H1 (cell line): ENCODE measurements at regions not wholly inside any gene's neighbourhood (a gene's known extent, or its start where the extent isn't known, plus 50 kb on each side); places are given as distances from the start of the nearest gene placed in this dataset.

Experiments
- CEBPB ChIP-seq: IDR thresholded peaks from 2 replicates; pipeline ENCODE4 v1.6.1; 2012; ENCODE audit warnings: low read depth, low read length
- HDAC2 ChIP-seq, 2 experiments: fragments of 300-600 bp in 1 of 2; sonication (generic) in 1 of 2; IDR thresholded peaks; 2 replicates each; pipeline ENCODE4 v1.6.1; 2011 to 2012; ENCODE audit warnings: low read depth in 2 of 2, low read length in 2 of 2, mild to moderate bottlenecking in 2 of 2, moderate library complexity in 2 of 2, borderline replicate concordance in 1 of 2, inconsistent platforms in 1 of 2
- KDM1A ChIP-seq: fragments of 200-600, 300-600 bp; sonication (generic); IDR thresholded peaks from 2 replicates; pipeline ENCODE4 v1.7.1; 2016; ENCODE audit warnings: mild to moderate bottlenecking, low read length, borderline replicate concordance
- NRF1 ChIP-seq: IDR thresholded peaks from 2 replicates; pipeline ENCODE4 v1.6.1; 2011; ENCODE audit warnings: mild to moderate bottlenecking, low read depth, low read length, improper control_type of control experiment
- POLR2AphosphoS5 ChIP-seq: IDR thresholded peaks from 2 replicates; pipeline ENCODE4 v1.6.1; 2011; ENCODE audit warnings: low read depth, low read length
- RNF2 ChIP-seq: fragments of 200-900, 300-1000 bp; sonication (generic); IDR thresholded peaks from 2 replicates; pipeline ENCODE4 v1.7.1; 2016; ENCODE audit warnings: borderline replicate concordance, low read depth, mild to moderate bottlenecking, antibody characterized with exemption, low read length; ENCODE audit not compliant: poor library complexity, severe bottlenecking; ENCODE audit errors: missing control alignments
- TEAD4 ChIP-seq: IDR thresholded peaks from 2 replicates; pipeline ENCODE4 v1.6.1; 2012; ENCODE audit warnings: low read depth, low read length, inconsistent platforms, mixed read lengths
- YY1 ChIP-seq: IDR thresholded peaks from 2 replicates; pipeline ENCODE4 v1.6.1; 2011; ENCODE audit warnings: low read depth, mild to moderate bottlenecking, low read length
- TF ChIP-seq, protein P1 (sequence below): IDR thresholded peaks from 2 replicates; pipeline ENCODE4 v1.6.1; 2011; ENCODE audit warnings: low read depth, mild to moderate bottlenecking, low read length; ENCODE audit not compliant: insufficient read depth
- TF ChIP-seq, protein P2 (sequence below): IDR thresholded peaks from 2 replicates; pipeline ENCODE4 v1.6.1; 2012; ENCODE audit warnings: low read length, inconsistent platforms
- TF ChIP-seq, protein P3 (sequence below), 3 experiments: IDR thresholded peaks; 1 replicate in 2 of 3; 2 replicates in 1 of 3; pipeline versions ENCODE4 v1.5.1 to v1.6.1; 2011; ENCODE audit warnings: low read length in 3 of 3, mild to moderate bottlenecking in 3 of 3, inconsistent platforms in 2 of 3, low read depth in 1 of 3, moderate library complexity in 1 of 3; ENCODE audit not compliant: insufficient read depth in 1 of 3; ENCODE audit errors: control extremely low read depth in 1 of 3

DNA sequence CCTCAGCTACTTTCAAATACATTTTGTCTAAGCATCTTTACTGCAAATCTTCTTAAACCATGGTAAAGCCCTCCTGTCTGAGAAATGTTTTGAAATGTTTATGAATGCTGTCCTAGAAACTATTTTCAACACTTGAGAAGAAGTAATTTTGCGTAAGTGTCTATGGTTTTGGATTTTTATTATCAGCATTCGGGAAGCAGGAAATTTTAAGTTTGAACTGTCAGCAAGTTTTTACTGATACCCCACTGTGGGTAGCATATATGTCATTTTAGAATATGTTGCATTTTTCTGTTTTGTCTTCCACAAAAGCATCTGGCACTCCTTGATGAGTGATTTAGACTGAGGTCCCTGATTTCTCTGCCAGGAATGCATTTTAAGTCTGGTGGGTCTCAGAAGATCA lies 302.4 kb upstream of the GIMD1 start:
- TF ChIP-seq, protein P1, sequence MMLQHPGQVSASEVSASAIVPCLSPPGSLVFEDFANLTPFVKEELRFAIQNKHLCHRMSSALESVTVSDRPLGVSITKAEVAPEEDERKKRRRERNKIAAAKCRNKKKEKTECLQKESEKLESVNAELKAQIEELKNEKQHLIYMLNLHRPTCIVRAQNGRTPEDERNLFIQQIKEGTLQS, result no peak
- TF ChIP-seq, protein P2, sequence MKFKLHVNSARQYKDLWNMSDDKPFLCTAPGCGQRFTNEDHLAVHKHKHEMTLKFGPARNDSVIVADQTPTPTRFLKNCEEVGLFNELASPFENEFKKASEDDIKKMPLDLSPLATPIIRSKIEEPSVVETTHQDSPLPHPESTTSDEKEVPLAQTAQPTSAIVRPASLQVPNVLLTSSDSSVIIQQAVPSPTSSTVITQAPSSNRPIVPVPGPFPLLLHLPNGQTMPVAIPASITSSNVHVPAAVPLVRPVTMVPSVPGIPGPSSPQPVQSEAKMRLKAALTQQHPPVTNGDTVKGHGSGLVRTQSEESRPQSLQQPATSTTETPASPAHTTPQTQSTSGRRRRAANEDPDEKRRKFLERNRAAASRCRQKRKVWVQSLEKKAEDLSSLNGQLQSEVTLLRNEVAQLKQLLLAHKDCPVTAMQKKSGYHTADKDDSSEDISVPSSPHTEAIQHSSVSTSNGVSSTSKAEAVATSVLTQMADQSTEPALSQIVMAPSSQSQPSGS, result no peak
- TF ChIP-seq, protein P3, sequence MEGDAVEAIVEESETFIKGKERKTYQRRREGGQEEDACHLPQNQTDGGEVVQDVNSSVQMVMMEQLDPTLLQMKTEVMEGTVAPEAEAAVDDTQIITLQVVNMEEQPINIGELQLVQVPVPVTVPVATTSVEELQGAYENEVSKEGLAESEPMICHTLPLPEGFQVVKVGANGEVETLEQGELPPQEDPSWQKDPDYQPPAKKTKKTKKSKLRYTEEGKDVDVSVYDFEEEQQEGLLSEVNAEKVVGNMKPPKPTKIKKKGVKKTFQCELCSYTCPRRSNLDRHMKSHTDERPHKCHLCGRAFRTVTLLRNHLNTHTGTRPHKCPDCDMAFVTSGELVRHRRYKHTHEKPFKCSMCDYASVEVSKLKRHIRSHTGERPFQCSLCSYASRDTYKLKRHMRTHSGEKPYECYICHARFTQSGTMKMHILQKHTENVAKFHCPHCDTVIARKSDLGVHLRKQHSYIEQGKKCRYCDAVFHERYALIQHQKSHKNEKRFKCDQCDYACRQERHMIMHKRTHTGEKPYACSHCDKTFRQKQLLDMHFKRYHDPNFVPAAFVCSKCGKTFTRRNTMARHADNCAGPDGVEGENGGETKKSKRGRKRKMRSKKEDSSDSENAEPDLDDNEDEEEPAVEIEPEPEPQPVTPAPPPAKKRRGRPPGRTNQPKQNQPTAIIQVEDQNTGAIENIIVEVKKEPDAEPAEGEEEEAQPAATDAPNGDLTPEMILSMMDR (IDR thresholded peaks at IDR 0.05; ENCODE audit: control extremely low read depth in 1 of 3, insufficient read depth in 1 of 3, low read depth in 1 of 3, low read length in 3 of 3), result no peak
- TF ChIP-seq KDM1A, result no peak
- no peak for TF ChIP-seq RNF2
- TF ChIP-seq CEBPB, result no peak
- TF ChIP-seq YY1, result no peak
- TF ChIP-seq TEAD4, result no peak
- no peak for TF ChIP-seq NRF1
- TF ChIP-seq HDAC2 (IDR thresholded peaks at IDR 0.05; ENCODE audit: borderline replicate concordance in 1 of 2, low read depth in 2 of 2, low read length in 2 of 2), result no peak
- TF ChIP-seq POLR2AphosphoS5, result no peak
